Nephron (organoid): ENCODE measurements at regions not wholly inside any gene's neighbourhood (a gene's known extent, or its start where the extent isn't known, plus 50 kb on each side); places are given as distances from the start of the nearest gene placed in this dataset.

Source experiments
- H3K27ac Mint-ChIP-seq, 3 experiments: 2 replicates each; pipeline ENCODE4 v1.8.0; 2020; ENCODE audit warnings: mixed read lengths in 3 of 3, mild to moderate bottlenecking in 2 of 3, moderate library complexity in 1 of 3
- H3K27me3 Mint-ChIP-seq: 2 replicates; pipeline ENCODE4 v1.8.0; 2021; ENCODE audit warnings: low read depth, mild to moderate bottlenecking, moderate library complexity, mixed read lengths
- H3K36me3 Mint-ChIP-seq: 2 replicates; pipeline ENCODE4 v1.8.0; 2020; ENCODE audit warnings: low read depth, mixed read lengths
- H3K4me1 Mint-ChIP-seq: 2 replicates; pipeline ENCODE4 v1.8.0; 2020; ENCODE audit warnings: mixed read lengths
- H3K4me3 Mint-ChIP-seq, 3 experiments: 2 replicates each; pipeline ENCODE4 v1.8.0; 2020; ENCODE audit warnings: mild to moderate bottlenecking in 3 of 3, mixed read lengths in 3 of 3, moderate library complexity in 2 of 3
- H3K9me3 Mint-ChIP-seq: 2 replicates; pipeline ENCODE4 v1.8.0; 2020; ENCODE audit warnings: mixed read lengths
- TF ChIP-seq, protein P1 (sequence below), 3 experiments: fragments of 200-600 bp; sonication (generic); IDR thresholded peaks; one replicate each; pipeline ENCODE4 v1.5.0; 2021; ENCODE audit warnings: antibody characterized with exemption in 3 of 3; ENCODE audit not compliant: unreplicated experiment in 3 of 3

DNA sequence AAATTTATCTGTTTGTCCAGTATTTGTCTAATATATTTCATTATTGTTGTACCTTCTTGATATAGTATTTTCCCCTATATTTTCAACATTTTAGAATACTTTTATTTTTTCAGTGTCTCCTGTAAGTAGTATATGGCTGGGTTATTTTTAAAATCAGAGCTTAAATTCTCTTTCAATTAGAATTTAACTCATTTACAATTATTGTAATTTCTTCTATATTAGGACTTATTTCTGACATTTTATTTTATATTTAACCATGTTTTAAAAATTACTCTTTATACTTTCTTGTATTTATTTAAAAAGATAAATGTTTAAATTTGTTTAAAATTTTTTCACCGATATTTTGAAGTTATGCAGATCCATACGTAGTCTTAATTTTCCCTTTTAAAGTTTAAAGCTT lies 220.0 kb upstream of the NPVF start:
- TF ChIP-seq, protein P1, sequence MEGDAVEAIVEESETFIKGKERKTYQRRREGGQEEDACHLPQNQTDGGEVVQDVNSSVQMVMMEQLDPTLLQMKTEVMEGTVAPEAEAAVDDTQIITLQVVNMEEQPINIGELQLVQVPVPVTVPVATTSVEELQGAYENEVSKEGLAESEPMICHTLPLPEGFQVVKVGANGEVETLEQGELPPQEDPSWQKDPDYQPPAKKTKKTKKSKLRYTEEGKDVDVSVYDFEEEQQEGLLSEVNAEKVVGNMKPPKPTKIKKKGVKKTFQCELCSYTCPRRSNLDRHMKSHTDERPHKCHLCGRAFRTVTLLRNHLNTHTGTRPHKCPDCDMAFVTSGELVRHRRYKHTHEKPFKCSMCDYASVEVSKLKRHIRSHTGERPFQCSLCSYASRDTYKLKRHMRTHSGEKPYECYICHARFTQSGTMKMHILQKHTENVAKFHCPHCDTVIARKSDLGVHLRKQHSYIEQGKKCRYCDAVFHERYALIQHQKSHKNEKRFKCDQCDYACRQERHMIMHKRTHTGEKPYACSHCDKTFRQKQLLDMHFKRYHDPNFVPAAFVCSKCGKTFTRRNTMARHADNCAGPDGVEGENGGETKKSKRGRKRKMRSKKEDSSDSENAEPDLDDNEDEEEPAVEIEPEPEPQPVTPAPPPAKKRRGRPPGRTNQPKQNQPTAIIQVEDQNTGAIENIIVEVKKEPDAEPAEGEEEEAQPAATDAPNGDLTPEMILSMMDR (IDR thresholded peaks at IDR 0.05; ENCODE audit: unreplicated experiment in 3 of 3) = no peak
- no peak overlapping the region for H3K27ac Mint-ChIP-seq
- H3K9me3 Mint-ChIP-seq = peaks cover 20% of the 10 kb centered on the region
- peaks cover under 1% of the 10 kb centered on the region for H3K4me1 Mint-ChIP-seq
- peaks cover 2% of the 10 kb centered on the region for H3K36me3 Mint-ChIP-seq
- no peak overlapping the region for H3K4me3 Mint-ChIP-seq
- no peaks in the 10 kb centered on the region for H3K27me3 Mint-ChIP-seq

DNA sequence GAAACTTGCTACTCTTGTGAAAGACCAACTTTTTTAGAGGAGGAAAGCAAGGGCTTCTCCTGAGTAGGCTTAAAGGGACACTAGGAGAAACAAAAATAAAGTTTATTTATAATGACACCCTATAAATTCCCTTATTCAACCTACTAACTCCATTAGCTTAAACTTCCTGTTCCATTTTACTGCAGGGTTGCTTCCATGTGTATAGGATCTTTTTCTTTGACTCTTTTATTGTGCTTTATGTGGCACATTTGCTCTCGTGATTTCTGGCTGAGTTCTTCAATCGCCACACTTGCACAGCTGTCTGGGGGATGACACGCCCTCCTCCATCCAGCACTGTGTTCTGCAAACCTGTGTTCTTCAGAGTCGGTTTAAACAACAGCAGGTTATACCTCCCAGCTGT lies 225.7 kb upstream of the NPVF start:
- H3K36me3 Mint-ChIP-seq = no peaks in the 10 kb centered on the region
- peaks cover 28% of the 10 kb centered on the region for H3K4me1 Mint-ChIP-seq
- peak overlapping the region; percentile 47 to 92 (median 80) for H3K27ac Mint-ChIP-seq
- TF ChIP-seq, protein P1 (IDR thresholded peaks at IDR 0.05; ENCODE audit: unreplicated experiment in 3 of 3) = no peak
- H3K4me3 Mint-ChIP-seq = no peak overlapping the region
- H3K9me3 Mint-ChIP-seq = peaks cover 2% of the 10 kb centered on the region
- H3K27me3 Mint-ChIP-seq = no peaks in the 10 kb centered on the region

DNA sequence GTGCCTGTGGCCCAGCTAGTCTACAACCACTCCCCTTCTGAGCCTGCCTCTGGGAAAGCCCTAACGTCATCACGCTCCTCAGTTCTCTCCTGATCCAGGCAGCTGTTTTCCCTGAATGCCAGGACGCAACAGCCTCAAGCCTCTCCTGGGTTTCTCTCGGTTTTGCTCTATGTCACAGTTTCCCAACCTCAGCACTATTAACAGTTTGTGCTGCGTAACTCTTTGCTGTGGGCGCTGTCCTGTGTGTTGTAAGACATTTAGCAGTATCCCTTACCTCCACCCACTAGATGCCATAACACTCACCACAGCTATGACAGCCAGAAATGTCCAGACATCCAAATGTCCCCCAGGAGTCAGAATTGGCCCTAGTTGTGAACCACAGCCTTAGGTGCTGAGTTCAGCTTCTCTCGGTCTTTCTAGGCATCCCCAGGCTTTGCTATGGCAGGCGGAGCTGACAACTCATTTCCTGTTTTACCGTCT lies 226.3 kb upstream of the NPVF start:
- TF ChIP-seq, protein P1 (IDR thresholded peaks at IDR 0.05; ENCODE audit: unreplicated experiment in 3 of 3) = no peak
- Mint-ChIP-seq H3K4me1 (peaks cover 28% of the 10 kb centered on the region), H3K36me3 (no peaks in the 10 kb centered on the region), H3K27me3 (no peaks in the 10 kb centered on the region), H3K4me3 (no peak overlapping the region), H3K27ac (peak overlapping the region; percentile 47 to 92 (median 80)), H3K9me3 (peaks cover 2% of the 10 kb centered on the region)

DNA sequence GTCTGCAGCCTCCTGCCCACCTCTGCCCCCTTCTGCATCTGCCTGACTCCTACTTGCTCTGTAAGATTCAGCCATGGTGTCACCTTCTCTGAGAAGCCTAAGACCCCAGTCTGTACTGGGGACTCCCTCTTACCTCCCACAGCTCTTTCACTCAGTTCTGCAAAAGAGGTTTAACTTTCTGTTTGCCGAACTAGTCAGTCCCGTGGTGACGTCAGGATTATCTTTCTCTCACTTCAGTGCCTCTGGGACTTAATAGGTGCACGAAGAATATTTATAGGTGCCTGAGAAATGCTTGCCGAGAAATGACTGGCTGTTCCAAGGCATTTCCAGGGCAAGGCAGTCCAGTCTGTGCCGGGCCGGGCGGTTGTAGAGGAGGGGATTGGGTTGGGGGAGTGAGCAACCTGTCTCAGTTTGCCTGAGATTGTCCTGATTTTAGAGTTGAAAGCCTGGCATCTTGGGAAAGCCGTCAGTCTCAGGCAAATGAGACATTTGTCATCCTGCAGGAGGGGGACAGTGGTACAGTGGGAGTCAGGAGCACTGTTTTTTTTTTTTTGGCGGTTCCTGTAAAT lies 227.5 kb upstream of the NPVF start:
- Mint-ChIP-seq H3K4me1 (peaks cover 28% of the 10 kb centered on the region), H3K9me3 (peaks cover 2% of the 10 kb centered on the region), H3K36me3 (no peaks in the 10 kb centered on the region), H3K27me3 (no peaks in the 10 kb centered on the region), H3K4me3 (no peak overlapping the region), H3K27ac (peak overlapping the region in 2 of 3 experiments; percentile 46 to 92)
- TF ChIP-seq, protein P1 (IDR thresholded peaks at IDR 0.05; ENCODE audit: unreplicated experiment in 3 of 3) = no peak

DNA sequence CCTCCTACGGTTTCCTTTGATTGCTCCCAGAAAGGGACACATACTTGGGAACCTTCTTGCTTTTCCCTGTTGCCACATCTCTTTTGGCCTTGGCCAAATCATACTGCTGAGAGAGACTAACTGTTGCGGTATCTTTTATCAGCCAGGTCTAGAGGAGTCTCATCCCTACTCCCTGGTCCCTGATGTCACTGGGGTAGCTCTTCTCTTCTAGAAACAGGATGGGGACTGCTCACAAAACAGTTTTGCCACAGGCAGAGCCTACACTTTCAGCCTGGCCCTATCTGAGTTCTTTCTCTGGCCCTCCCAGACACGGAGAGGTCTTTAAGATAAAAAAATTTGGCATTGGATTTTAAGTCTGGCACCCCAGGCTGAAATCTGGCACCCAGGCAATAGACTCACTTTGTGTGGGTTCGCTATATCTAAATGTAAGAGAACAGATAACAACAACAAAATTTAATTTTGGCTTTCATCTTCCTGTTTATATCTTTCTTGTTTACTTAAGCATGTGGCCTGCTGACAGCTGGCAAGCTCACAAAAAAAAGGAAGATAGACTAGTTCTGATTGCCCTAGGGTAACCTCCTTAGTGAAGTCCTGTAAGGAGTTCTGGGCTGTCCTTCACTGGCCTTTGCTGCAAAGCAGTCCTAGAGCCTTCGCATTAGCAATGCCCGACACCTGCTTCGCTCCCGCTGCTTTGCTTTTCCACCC lies 228.3 kb upstream of the NPVF start:
- H3K4me3 Mint-ChIP-seq = no peak overlapping the region
- H3K4me1 Mint-ChIP-seq = peaks cover 28% of the 10 kb centered on the region
- no peaks in the 10 kb centered on the region for H3K27me3 Mint-ChIP-seq
- TF ChIP-seq, protein P1 (IDR thresholded peaks at IDR 0.05; ENCODE audit: unreplicated experiment in 3 of 3) = no peak
- no peaks in the 10 kb centered on the region for H3K36me3 Mint-ChIP-seq
- peak overlapping the region; percentile 75 to 92 (median 81) for H3K27ac Mint-ChIP-seq
- peaks cover 2% of the 10 kb centered on the region for H3K9me3 Mint-ChIP-seq

DNA sequence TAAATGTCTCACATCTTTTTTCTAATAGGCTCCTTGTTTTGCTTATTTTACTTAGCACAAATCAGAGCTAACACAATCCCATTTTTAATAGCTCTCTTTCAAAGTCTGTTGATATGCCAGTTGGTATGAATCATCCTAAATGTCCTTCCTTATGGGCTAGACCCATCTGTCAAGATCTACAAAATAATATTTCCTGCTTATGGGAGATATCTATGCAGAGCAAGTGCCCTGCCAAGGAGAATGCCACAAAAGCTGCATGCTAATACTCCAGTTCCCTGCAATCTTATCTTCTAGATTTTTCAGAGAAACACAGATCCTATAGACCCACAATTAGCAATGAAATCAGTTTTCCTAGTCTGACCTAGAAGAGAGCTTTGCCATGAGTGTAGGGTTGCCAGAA lies 230.8 kb upstream of the NPVF start:
- no peaks in the 10 kb centered on the region for H3K36me3 Mint-ChIP-seq
- no peak overlapping the region for H3K27ac Mint-ChIP-seq

More for the DNA sequence above, 230.8 kb upstream of the NPVF start:
- H3K9me3 Mint-ChIP-seq = no peaks in the 10 kb centered on the region
- H3K4me1 Mint-ChIP-seq = peaks cover 24% of the 10 kb centered on the region
- no peak overlapping the region for H3K4me3 Mint-ChIP-seq
- no peaks in the 10 kb centered on the region for H3K27me3 Mint-ChIP-seq
- TF ChIP-seq, protein P1 (IDR thresholded peaks at IDR 0.05; ENCODE audit: unreplicated experiment in 3 of 3) = no peak
